Epithelial cell of esophagus (primary cell): ENCODE measurements at regions not wholly inside any gene's neighbourhood (a gene's known extent, or its start where the extent isn't known, plus 50 kb on each side); places are given as distances from the start of the nearest gene placed in this dataset.

Experiments used
- DNase-seq: peaks from one replicate; pipeline ENCODE4 v3.0.0; 2010; ENCODE audit warnings: low read depth
- H3K4me3 ChIP-seq: 2 replicates; pipeline ENCODE4 v1.5.1; 2011; ENCODE audit warnings: mild to moderate bottlenecking, low read length, control low read depth
- CTCF ChIP-seq: IDR thresholded peaks from 2 replicates; pipeline ENCODE4 v1.5.1; 2011; ENCODE audit warnings: low read depth, mild to moderate bottlenecking, low read length, control low read depth, inconsistent platforms; ENCODE audit not compliant: insufficient read depth; ENCODE audit errors: missing control alignments

DNA sequence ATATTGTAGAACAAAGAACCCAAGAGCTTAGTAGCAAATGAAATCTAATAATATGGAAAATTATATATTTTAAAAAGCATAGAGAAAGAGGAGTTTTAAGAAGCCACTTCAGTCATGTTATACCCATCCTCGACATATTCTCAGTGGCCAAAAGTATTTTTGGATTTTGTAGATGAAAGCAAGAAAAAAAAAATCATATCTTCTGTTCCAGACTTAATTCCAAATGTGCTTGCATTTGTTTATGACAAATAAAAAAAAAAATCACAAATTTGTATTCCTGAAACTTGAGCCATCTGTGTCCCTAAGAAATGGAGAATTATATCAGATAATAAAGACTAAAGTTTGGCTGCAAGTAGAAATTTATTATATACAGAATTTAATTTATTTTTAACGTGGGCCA, 1482.4 kb upstream of the PABPC4L start:
- TF ChIP-seq CTCF: no peak

DNA sequence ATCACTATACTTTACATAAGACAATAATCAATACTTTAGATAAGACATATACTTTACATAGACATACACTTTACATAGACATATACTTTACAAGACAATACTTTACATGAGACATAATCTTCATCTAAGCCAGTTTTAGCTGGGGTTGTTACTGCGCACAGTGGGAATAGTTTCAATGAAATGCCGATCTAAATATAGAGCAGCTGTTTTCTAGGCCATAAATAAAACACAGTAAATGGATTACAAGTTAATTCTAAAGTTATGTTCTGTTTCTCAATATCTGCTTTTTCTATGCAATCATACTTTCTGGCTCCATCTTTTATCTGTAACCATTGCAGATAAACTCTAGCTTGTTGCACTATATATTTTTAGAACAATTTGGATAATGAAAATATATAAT, 1470.6 kb upstream of the PABPC4L start:
- H3K4me3 ChIP-seq: no peak overlapping the region
- no peak for DNase-seq
- TF ChIP-seq CTCF: no peak

More for the DNA sequence above, 1482.4 kb upstream of the PABPC4L start:
- no peak for DNase-seq
- no peak overlapping the region for H3K4me3 ChIP-seq

DNA sequence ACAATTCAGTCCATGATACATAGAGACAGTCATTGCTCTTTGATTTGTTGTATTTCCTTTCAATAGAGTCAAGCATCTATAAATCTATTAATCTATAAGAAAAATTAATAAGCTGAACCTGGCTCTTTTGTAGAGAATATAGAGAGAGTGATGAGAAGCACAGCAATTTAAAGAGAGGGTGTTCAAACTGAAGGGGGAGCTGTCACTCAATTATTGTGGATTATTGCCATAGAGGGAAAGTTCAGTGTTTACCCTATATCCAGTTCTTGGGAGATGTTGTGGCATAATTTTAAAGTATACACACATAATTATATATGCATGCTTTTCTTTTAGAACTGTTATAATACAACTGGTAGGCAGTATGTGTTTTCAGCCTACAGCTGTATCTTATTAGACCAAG, 1469.0 kb upstream of the PABPC4L start:
- no peak for DNase-seq
- no peak for TF ChIP-seq CTCF
- H3K4me3 ChIP-seq: no peak overlapping the region
